Breast epithelium (tissue), 4 donors: ENCODE measurements at regions not wholly inside any gene's neighbourhood (a gene's known extent, or its start where the extent isn't known, plus 50 kb on each side); places are given as distances from the start of the nearest gene placed in this dataset.

Experiments
- DNase-seq, 2 donors: peaks; one replicate each; pipeline ENCODE4 v3.0.0-alpha.2; 2019; ENCODE audit warnings: low spot score in 2 of 2
- H3K27ac ChIP-seq, 2 donors: fragments of 200-600 bp; sonication (generic) in 1 of 2; one replicate each; pipeline ENCODE4 v1.5.1; 2016 to 2019; ENCODE audit warnings: mild to moderate bottlenecking in 1 of 2
- H3K27me3 ChIP-seq, 2 donors: fragments of 200-600 bp; sonication (generic) in 1 of 2; one replicate each; pipeline versions ENCODE4 v1.5.1 to v1.6.0; 2017 to 2019; ENCODE audit warnings: control low read depth in 1 of 2, mild to moderate bottlenecking in 1 of 2
- H3K36me3 ChIP-seq: fragments of 200-600 bp; one replicate; pipeline ENCODE4 v1.5.1; 2019
- H3K4me1 ChIP-seq, 2 donors: fragments of 200-600 bp; sonication (generic); one replicate each; pipeline ENCODE4 v1.5.1; 2016 to 2019; ENCODE audit warnings: control low read depth in 1 of 2
- H3K4me3 ChIP-seq, 3 donors: fragments of 200-600 bp; sonication (generic); 1 replicate in 2 of 3; 2 replicates in 1 of 3; pipeline ENCODE4 v1.5.1; 2016 to 2019; ENCODE audit warnings: mild to moderate bottlenecking in 3 of 3, moderate library complexity in 2 of 3
- H3K9me3 ChIP-seq, 2 donors: fragments of 200-600 bp; sonication (generic) in 1 of 2; one replicate each; pipeline ENCODE4 v1.5.1; 2016 to 2019; ENCODE audit warnings: control low read depth in 1 of 2
- CTCF ChIP-seq, 3 donors: fragments of 450-650 bp; IDR thresholded peaks; one replicate each; pipeline ENCODE4 v1.5.1; 2016 to 2017; ENCODE audit warnings: antibody characterized with exemption in 3 of 3, mild to moderate bottlenecking in 3 of 3, moderate library complexity in 3 of 3
- POLR2A ChIP-seq: fragments of 450-650 bp; IDR thresholded peaks from one replicate; pipeline ENCODE4 v1.6.1; 2016; ENCODE audit warnings: antibody characterized with exemption, mild to moderate bottlenecking, moderate library complexity
- POLR2AphosphoS5 ChIP-seq, 3 donors: sonication (generic); formaldehyde crosslinking; IDR thresholded peaks; one replicate each; pipeline ENCODE4 v1.6.1; 2017; ENCODE audit warnings: antibody characterized with exemption in 3 of 3
- intact Hi-C: fragments of 100-400 bp; cut with DNase I; formaldehyde crosslinking; loops from one replicate; pipeline ENCODE4 v1.15.1; 2023; ENCODE audit warnings: low total_unique reads

GRCh38 chr7:49624611-49625010 lies 148.8 kb upstream of the VWC2 start:
- no peak overlapping the region for H3K4me3 ChIP-seq
- H3K27ac ChIP-seq: no peak overlapping the region
- H3K36me3 ChIP-seq: no peaks in the 10 kb centered on the region
- H3K4me1 ChIP-seq: no peaks in the 10 kb centered on the region
- no peak for DNase-seq
- intact Hi-C loops: no loop called here
- TF ChIP-seq POLR2AphosphoS5 (IDR thresholded peaks at IDR 0.05) (no peak), CTCF (IDR thresholded peaks at IDR 0.05) (no peak), POLR2A (no peak)
- peaks cover 0 to 8% of the 10 kb centered on the region in 2 donors for H3K9me3 ChIP-seq
- H3K27me3 ChIP-seq: no peaks in the 10 kb centered on the region

- H3K27ac ChIP-seq: no peak overlapping the region
- intact Hi-C loops: no loop called here
- H3K36me3 ChIP-seq: no peaks in the 10 kb centered on the region
- H3K4me3 ChIP-seq: no peak overlapping the region
- H3K4me1 ChIP-seq: no peaks in the 10 kb centered on the region
- H3K9me3 ChIP-seq: no peaks in the 10 kb centered on the region
- TF ChIP-seq POLR2AphosphoS5 (IDR thresholded peaks at IDR 0.05) (no peak), CTCF (IDR thresholded peaks at IDR 0.05) (no peak), POLR2A (no peak)
- no peaks in the 10 kb centered on the region for H3K27me3 ChIP-seq
- DNase-seq: no peak
Observed at GRCh38 chr7:49630513-49630912, 142.9 kb upstream of the VWC2 start.

GRCh38 chr7:49631071-49631815 lies 142.2 kb upstream of the VWC2 start:
- no peak for TF ChIP-seq POLR2A
- TF ChIP-seq CTCF (IDR thresholded peaks at IDR 0.05): no peak
- TF ChIP-seq POLR2AphosphoS5 (IDR thresholded peaks at IDR 0.05): no peak
- no peak overlapping the region for H3K27ac ChIP-seq
- H3K4me3 ChIP-seq: no peak overlapping the region
- H3K36me3 ChIP-seq: no peaks in the 10 kb centered on the region
- no peaks in the 10 kb centered on the region for H3K4me1 ChIP-seq
- H3K9me3 ChIP-seq: no peaks in the 10 kb centered on the region
- intact Hi-C loops: no loop called here
- no peak for DNase-seq
- no peaks in the 10 kb centered on the region for H3K27me3 ChIP-seq

- Histone ChIP-seq H3K4me1 (no peaks in the 10 kb centered on the region), H3K27ac (no peak overlapping the region), H3K36me3 (no peaks in the 10 kb centered on the region), H3K27me3 (no peaks in the 10 kb centered on the region), H3K4me3 (no peak overlapping the region), H3K9me3 (no peaks in the 10 kb centered on the region)
- no peak for TF ChIP-seq POLR2A
- no peak for TF ChIP-seq CTCF (IDR thresholded peaks at IDR 0.05)
- no peak for TF ChIP-seq POLR2AphosphoS5 (IDR thresholded peaks at IDR 0.05)
- no peak for DNase-seq
- intact Hi-C loops: no loop called here
Observed at GRCh38 chr7:49631960-49632359, 141.5 kb upstream of the VWC2 start.

GRCh38 chr7:49635800-49636199 lies 137.6 kb upstream of the VWC2 start:
- H3K36me3 ChIP-seq: no peaks in the 10 kb centered on the region
- intact Hi-C loops: no loop called here
- H3K4me3 ChIP-seq: no peak overlapping the region
- no peak for TF ChIP-seq POLR2AphosphoS5 (IDR thresholded peaks at IDR 0.05)
- no peak for TF ChIP-seq CTCF (IDR thresholded peaks at IDR 0.05)
- TF ChIP-seq POLR2A: no peak
- H3K27ac ChIP-seq: no peak overlapping the region
- DNase-seq: no peak
- H3K4me1 ChIP-seq: no peaks in the 10 kb centered on the region
- no peaks in the 10 kb centered on the region for H3K9me3 ChIP-seq
- H3K27me3 ChIP-seq: no peaks in the 10 kb centered on the region
